ENCODE measurements at regions not wholly inside any gene's neighbourhood (a gene's known extent, or its start where the extent isn't known, plus 50 kb on each side); places are given as distances from the start of the nearest gene placed in this dataset.

DNA sequence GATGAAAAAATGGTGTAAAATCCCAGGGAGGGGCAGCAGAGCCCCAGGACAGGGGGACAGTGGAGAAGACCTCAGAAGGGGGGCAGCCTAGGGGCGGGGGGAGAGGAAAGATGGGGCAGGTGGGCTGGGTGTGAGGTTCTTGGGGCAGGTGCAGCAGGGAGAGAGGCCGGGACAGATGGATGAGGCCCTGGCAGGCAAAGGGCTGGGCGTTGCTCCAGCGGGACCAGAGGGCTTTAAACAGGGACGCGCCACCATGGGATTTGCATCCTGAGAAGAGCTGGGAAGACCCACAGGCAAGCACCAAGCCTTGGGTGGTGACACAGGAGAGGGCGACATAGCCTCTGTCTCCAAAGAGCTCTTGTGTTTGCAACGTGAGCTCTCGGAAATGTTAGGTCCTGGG is 1342.8 kb downstream of the TBC1D22A start:
- TF ChIP-seq CTCF (conservative IDR thresholded peaks at IDR 0.05; ENCODE audit: low read depth in 2 of 2) (no peak), JUNB (IDR thresholded peaks at IDR 0.05; ENCODE audit: unreplicated experiment) (no peak), EZH2phosphoT487 (IDR thresholded peaks at IDR 0.05; ENCODE audit: unreplicated experiment) (no peak), POLR2AphosphoS5 (IDR thresholded peaks at IDR 0.05; ENCODE audit: low read depth) (no peak), CREB1 (CRISPR knock-in tag; IDR thresholded peaks at IDR 0.05; ENCODE audit: low read depth) (no peak), EZH2 (IDR thresholded peaks at IDR 0.05; ENCODE audit: low read depth, unreplicated experiment) (no peak), ETS1 (IDR thresholded peaks at IDR 0.05) (no peak), ZNF331 (CRISPR knock-in tag; IDR thresholded peaks at IDR 0.05; ENCODE audit: low read depth) (no peak)
- TF ChIP-seq, protein P1, sequence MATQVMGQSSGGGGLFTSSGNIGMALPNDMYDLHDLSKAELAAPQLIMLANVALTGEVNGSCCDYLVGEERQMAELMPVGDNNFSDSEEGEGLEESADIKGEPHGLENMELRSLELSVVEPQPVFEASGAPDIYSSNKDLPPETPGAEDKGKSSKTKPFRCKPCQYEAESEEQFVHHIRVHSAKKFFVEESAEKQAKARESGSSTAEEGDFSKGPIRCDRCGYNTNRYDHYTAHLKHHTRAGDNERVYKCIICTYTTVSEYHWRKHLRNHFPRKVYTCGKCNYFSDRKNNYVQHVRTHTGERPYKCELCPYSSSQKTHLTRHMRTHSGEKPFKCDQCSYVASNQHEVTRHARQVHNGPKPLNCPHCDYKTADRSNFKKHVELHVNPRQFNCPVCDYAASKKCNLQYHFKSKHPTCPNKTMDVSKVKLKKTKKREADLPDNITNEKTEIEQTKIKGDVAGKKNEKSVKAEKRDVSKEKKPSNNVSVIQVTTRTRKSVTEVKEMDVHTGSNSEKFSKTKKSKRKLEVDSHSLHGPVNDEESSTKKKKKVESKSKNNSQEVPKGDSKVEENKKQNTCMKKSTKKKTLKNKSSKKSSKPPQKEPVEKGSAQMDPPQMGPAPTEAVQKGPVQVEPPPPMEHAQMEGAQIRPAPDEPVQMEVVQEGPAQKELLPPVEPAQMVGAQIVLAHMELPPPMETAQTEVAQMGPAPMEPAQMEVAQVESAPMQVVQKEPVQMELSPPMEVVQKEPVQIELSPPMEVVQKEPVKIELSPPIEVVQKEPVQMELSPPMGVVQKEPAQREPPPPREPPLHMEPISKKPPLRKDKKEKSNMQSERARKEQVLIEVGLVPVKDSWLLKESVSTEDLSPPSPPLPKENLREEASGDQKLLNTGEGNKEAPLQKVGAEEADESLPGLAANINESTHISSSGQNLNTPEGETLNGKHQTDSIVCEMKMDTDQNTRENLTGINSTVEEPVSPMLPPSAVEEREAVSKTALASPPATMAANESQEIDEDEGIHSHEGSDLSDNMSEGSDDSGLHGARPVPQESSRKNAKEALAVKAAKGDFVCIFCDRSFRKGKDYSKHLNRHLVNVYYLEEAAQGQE (IDR thresholded peaks at IDR 0.05; ENCODE audit: unreplicated experiment) = no peak

Measured in GM23338 (cell line).